HG03565 (cell line): ENCODE measurements at regions not wholly inside any gene's neighbourhood (a gene's known extent, or its start where the extent isn't known, plus 50 kb on each side); places are given as distances from the start of the nearest gene placed in this dataset.
A peak's percentile ranks its signal among the peaks of the same experiment; 100 is the strongest.

Source experiments
- ATAC-seq: cut with Tn5 transposase; IDR thresholded peaks from one replicate; pipeline ENCODE4 v1.9.1; 2021; ENCODE audit warnings: mild to moderate bottlenecking, moderate library complexity; ENCODE audit not compliant: unreplicated experiment

DNA sequence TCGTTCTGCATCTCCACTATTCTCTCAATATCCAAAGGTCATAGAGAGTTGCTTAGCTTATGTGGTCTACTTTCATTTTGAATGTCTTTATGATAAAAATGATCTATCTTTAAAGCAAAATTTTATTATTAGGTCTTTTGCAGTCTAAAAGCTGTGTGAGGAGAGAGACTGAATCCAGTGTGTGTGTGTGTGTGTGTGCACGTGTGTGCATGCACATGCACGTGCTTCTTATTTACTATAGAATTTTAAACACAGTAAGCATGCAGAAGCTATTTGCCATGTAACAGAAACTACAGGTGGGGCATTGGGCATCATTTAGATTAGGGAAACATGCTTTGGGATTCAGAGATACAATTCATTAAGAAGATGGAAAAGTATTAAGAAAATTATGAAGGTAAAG lies 136.0 kb upstream of the SPRY2 start:
- ATAC-seq: no peak

DNA sequence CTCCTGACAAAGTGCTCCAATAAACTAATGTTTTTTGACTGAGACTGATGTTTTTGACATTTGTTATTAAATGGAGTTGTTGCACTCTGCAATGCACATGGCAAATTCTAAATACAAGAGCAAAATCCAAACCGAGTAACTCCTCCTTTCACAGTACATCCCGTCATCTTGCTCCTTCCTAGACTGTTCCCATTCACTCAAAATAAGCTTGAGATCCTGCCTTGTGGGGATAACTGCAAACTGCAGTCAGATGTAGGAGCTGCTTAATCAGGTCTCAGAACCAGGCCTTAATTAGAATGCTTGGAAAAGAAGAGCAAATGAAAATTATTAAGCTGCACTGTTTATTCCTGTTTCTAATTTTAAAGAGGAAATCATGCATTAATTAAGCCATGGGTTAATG lies 134.8 kb upstream of the SPRY2 start:
- no peak for ATAC-seq

GRCh38 chr13:80473695-80474094 lies 132.8 kb upstream of the SPRY2 start:
- no peak for ATAC-seq

DNA sequence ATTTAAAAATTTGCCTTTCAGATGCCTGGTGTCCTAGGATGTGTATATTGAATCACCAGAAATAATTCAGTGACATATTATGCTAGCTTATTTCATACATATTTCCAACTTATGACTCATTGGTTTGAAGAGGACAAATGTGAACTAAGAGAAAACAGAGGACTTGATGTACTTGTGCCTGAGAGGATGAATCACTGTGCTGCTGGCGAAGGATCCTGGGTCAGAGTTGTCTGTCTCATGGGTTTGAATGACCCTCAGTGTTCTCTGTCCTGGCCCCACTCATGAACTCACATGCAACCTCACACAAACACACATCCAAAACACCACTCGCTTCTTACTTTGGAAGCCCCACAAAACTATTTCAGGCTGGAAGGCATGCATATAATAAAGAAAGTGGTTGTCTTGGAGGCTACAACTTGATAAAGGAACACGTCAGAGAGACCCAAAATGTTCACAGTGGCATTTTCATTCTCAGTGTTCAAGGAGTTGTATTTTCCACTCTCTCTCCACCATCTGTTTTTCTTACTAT lies 129.0 kb upstream of the SPRY2 start:
- no peak for ATAC-seq

DNA sequence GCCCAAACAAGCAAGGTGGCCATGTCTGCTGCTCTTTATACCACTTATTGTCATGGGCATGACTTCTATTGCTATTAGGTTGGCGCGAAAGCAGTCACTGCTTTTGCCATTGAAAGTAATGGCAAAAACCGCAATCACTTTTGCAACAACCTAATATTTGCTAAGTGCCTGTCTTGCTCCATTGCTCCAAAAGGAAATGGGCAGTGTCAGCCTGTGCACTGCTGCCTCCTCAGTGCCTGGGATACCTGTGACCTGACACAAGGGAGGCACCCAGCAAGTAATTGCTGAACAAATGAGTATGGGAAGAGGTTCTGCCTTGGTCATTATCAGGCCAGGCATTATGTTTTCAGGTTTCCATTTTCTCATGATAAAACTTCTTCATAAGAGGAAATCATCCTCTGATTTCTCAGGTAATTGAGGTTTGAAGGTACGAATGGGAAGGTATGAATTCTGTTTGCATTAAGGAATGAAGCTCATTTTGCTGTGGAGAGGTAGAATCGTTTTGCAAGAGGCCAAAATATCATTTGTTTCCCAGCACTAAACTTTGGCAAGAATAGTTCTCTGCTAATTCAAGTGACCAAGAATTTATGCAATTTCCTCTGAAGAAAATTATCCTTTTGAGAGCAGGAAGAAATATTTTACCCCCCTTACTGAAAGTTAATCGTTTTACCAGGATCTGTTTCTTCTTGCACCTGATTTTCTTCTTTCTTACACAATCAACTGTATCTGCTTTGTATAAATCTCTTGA lies 128.4 kb upstream of the SPRY2 start:
- no peak for ATAC-seq

- ATAC-seq: no peak
Measured at GRCh38 chr13:80465321-80465720, 124.4 kb upstream of the SPRY2 start.

DNA sequence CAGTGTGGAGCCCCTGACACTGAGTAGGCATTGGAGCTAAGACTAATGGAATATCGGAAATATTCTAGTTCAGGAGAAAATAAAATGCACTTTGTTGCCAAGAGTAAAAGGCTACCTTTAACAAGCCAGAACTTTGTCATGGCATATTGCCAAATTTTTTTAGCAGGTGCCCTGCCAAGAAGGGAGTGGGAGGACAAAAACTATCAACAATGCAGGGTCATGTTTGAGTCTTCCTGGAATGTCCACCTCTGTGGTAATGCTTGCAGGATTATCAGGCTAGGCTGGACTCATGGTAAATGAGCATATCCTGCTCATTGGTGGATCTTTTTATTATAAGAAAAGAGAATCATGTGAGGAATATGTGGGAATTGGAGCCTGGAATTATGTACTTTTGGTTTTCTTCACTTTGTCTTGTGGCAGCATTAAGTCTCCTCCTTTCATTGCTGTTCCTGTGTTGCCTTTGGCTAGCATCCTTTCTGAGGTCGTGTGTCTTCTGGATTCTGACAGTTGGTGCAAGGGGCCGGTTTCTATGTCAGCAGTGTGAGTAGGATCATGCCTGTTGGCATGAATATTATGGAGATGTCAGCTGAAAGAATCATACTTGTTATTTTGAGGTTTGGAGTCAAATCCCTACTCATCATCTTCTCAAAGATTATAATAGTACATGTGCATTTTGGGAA lies 122.9 kb upstream of the SPRY2 start:
- no peak for ATAC-seq

DNA sequence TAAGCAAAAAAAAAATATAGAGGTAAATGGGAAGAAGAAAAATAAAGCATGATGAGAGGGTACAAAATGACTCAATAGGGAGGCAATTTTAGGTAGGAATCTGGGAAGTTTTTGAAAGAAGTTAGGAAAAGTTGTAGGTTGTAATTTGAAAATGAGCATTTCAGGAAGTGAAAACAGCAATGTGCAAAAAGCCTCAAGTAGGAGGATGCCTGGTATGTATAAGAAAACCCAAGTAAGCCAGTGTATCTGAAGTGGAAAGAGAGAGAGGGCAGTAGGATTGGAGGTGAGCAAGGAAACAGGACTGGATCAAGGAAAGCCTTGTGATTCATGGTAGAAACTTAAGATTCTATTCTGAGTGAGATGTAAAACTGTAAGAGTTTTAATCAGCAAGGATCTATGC lies 121.6 kb upstream of the SPRY2 start:
- ATAC-seq: no peak

DNA sequence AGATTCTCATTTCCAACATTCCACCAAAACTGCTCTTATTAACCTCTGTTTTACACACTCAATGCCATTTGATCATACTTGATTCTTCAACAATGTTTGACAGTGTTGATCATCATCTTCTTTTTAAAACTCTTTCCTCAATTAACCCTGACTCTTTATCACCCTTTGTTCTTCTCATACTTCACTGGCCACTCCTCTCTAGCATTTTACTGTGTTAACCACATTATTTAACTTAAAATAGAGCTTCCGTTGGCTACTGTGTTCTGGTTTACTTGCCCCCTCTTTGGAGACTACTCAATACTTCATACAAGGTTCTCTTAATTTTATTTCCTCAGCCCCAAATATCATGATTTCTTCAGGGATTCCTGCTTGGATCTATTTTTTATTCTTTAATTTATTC lies 121.1 kb upstream of the SPRY2 start:
- ATAC-seq: no peak

GRCh38 chr13:80458543-80458942 lies 117.6 kb upstream of the SPRY2 start:
- no peak for ATAC-seq

GRCh38 chr13:80454245-80454644 lies 113.3 kb upstream of the SPRY2 start:
- ATAC-seq: peak; percentile 94

DNA sequence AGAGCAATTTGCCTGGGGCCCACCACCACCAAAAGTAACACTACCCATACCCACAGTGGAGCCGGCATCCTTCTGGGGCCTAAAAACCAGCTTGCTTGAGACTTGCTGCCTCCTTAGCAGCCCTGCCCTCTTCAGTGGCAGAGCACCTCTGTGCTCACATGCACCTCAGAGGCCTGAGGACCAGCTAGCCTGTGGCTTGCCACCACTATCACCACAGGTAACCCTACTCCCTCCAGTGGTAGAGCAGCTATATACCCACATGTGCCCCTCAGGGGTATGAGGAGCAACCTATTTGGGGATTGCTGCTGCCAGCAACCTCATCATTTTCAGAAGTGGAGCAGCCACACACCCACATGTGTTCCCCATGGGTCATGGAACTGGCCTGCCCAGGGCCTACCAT lies 111.4 kb upstream of the SPRY2 start:
- no peak for ATAC-seq

DNA sequence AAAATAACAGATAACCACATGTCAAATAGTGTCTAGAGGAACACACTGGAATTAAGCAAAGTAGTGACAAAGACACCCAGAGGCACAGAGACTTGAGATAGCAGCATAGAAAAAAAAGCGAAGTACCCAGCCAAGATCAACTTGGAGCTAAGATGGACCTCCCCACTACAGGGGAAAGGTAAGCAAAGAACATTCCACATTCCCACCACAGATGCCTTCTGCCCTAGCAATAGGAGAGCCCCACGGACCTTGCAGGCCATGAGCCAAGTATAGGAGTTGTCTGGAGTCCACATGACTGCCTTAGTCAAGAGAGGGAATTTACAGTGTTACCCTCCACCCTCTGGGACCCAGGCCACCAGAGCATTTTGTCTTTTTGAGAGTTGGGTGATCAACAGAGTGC lies 110.7 kb upstream of the SPRY2 start:
- ATAC-seq: no peak

DNA sequence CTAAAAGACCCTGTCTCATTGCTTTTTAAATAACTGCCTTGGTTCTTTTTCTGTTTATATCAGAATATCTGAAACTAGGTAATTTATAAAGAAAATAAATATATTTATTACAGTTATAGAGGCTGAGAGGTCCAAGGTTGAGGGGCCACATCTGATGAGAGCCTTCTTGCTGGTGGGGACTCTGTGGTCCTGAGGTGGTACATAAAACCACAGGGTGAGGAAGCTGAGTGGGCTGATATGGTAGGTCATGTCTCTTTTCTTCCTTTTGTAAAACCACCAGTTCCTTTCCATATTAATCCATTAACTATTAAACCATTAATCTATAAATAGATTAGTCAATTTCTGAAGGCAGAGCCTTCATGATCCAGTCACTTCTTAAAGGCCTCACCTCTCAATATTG lies 109.5 kb upstream of the SPRY2 start:
- no peak for ATAC-seq

DNA sequence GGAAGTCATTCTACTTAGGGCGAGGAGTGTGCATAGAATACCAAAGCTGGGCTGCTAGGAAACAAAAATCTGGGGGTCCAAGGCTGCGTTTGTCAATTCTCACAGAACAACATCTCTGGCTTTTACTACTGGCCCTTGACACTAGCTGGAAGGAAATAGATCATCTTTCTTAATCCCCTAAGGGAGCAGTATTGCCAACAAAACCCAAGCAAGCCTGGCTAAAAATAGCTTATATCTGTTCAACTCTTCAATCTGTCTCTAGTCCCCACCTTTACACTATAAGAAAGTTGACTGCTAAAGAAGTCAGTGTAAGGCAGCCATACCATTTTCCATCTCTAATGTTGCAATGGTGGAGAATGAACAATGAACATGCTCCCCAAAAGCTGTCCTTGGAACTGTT lies 107.8 kb upstream of the SPRY2 start:
- ATAC-seq: no peak

DNA sequence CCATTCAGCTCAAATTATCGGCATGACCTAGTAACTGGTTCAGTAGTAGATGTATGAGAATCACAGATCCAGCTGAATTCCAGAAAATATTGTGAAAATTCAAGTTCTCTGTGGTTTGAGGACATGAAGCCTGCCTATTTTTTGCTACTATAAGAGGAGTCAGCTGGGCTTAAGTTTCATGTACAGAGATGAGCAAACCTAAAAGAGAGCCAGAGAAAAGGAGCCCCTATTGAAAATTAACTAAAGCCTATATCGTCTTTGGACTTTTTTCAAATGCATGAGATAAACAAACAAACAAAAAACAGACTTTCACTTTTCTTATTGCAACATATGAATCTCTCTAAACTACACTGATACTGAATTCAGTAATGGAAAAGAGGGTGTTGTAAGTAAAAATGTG lies 106.8 kb upstream of the SPRY2 start:
- no peak for ATAC-seq

- no peak for ATAC-seq
Measured at GRCh38 chr13:80444240-80445015, 103.5 kb upstream of the SPRY2 start.

GRCh38 chr13:80442609-80443008 lies 101.7 kb upstream of the SPRY2 start:
- ATAC-seq: no peak

GRCh38 chr13:80441968-80442367 lies 101.0 kb upstream of the SPRY2 start:
- peak; percentile 57 for ATAC-seq

DNA sequence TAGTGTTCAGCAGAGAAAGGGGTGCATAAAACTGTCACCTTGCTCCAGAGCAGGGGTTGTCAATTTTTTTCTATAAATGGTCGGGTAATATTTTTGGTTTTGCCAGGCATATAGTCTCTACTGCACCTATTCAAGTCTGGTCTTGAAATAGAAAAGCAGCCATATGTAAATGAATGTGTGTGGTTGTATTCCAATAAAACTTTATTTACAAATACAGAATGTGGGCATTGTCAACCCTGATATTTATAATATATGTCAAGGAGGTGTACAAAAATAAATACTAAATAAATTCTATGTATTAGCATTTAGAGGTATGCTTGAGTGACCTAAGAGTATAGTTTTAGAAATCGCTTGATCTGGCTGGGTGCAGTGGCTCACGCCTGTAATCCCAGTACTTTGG lies 97.6 kb upstream of the SPRY2 start:
- ATAC-seq: no peak

DNA sequence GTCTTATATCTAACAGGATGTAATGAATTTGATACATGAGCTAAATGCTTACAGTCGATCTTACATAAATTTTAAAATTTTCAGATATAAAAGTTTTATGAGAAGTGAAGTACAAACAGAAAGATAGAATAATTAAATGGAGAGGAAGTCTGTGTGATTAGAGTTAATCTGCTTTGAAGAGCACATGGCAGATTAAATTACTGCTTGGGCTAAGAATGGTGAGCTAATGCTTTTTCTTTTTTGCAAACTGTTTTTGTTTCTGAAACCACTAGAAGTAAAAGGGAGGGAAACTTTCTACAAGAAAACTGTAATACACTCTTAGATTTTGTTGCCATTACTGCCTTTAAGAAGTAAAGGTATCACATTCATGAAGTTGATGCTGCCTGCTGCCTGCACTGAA lies 96.3 kb upstream of the SPRY2 start:
- ATAC-seq: no peak
